GM19238 (cell line): ENCODE measurements at regions not wholly inside any gene's neighbourhood (a gene's known extent, or its start where the extent isn't known, plus 50 kb on each side); places are given as distances from the start of the nearest gene placed in this dataset.
"Not testable (repeated sequence)": the region's sequence is repeated elsewhere in the genome, so short reads cannot be mapped to it uniquely, and the experiment has no call there.

ENCODE experiments used
- DNase-seq: peaks from one replicate; pipeline ENCODE4 v3.0.0; 2011; ENCODE audit warnings: low spot score; ENCODE audit not compliant: insufficient read length

DNA sequence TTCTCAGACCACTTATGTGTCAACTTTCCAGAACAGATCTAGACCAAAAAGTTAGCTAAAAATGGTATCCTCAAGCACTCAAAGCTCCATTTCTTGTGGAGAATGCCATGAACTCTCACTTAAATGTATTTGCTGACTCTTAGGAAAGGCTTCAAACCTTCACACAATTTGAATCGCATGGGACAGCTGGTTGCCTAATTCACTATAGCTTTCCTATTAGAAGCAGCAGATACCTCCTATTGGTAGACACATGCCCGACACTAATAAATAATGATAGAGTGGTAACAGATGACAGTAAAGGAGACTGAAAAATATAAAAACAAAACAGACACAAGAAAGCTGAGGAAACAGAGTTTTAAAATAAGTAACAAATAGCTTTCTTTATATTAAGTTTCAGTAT is 818.5 kb downstream of the XPNPEP1 start:
- no peak for DNase-seq

DNA sequence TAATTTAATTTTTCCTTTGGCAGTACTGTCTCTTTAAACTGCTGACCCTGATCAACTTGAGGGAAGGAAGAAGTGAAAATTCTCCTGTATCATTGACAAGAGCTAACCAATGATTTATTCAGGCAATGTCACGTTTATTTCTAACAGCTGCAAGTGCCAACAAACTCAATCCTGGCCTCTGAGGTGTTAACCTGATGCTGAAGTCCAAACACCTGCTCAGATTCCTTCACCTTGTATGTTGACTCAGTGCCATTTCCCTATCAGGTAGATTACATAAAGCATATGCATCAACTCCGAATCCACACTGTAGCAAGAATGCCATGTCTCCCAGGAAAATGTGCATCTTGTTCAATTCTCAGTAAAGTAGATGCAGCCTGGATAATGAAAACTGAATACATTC is 820.0 kb downstream of the XPNPEP1 start:
- no peak for DNase-seq

GRCh38 chr10:109089779-109090178 is 833.5 kb downstream of the XPNPEP1 start:
- no peak for DNase-seq

DNA sequence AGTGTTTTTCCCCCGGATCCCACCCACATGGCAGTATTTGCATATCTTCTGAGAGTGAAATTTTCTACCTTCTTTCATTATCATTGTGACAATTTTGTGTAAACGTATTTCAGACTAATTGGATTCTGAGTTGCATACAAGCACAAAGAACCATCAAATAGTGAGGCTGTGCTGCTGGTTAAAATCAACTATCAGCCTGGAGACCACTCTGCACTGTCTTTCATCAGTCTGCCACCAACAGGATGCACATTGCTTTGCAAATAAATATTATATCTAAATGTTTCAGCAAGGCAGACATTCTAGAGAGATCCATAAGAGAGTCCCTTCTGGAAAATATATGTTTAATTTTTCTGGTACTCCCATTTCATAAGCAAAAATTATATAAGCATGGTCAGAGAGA is 851.8 kb downstream of the XPNPEP1 start:
- DNase-seq = no peak

DNA sequence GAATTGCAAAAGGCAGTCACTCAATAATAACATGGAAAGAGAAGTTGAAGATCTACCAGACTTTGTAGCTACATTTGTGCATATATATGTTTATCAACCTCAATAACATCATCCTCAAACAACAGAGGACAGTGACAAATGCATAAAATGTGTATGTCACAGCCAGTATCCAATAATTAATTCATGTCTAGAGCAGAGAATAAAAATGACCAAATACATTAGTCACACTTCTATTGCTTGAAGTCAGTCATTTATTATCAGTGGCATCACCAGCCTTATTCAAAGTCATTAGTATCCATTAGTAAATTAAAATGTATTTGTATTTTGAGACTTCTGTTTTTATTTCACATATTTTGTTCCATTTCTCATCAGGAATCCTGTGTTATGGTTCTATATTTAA is 852.8 kb downstream of the XPNPEP1 start:
- DNase-seq = no peak

GRCh38 chr10:109067031-109067430 is 856.3 kb downstream of the XPNPEP1 start:
- DNase-seq = no peak

- DNase-seq = no peak
Observed at GRCh38 chr10:109065821-109066220, 857.5 kb downstream of the XPNPEP1 start.

- DNase-seq = no peak
Observed at GRCh38 chr10:109062371-109062770, 860.9 kb downstream of the XPNPEP1 start.

GRCh38 chr10:109055243-109055642 is 868.1 kb downstream of the XPNPEP1 start:
- no peak for DNase-seq

DNA sequence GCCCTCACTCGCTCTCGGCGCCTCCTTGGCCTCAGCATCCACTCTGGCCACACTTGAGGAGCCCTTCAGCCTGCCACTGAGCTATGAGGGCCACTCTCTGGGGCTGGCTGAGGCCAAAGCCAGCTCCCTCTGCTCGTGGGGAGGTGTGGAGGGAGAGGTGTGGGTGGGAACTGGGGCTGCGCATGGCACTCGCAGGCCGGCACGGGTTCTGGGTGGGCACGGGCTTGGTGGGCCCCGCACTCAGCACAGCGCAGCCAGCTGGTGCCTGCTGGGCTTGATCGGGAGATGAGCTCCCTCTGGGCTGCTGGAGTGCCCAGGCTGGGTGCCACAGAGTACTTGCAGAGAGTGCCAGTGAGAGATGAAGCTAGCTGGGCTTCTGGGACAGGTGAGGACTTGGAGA is 875.5 kb downstream of the XPNPEP1 start:
- no peak for DNase-seq

DNA sequence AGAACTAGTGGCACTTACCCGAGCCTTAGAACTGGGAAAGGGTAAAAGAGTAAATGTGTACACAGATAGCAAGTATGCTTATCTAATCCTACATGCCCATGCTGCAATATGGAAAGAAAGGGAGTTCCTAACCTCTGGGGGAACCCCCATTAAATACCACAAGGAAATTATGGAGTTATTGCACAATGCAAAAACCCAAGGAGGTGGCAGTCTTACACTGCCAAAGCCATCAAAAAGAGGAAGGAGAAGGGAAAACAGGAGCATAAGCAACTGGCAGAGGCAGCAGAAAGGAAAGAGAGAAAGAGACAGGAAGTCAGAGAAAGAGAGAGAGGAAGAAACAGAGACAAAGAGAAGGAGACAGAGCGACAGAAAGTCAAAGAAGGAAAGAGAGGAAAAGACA is 876.9 kb downstream of the XPNPEP1 start:
- not testable (repeated sequence) for DNase-seq

- no peak for DNase-seq
Observed at GRCh38 chr10:109040622-109041021, 882.7 kb downstream of the XPNPEP1 start.

GRCh38 chr10:109037978-109038377 is 885.3 kb downstream of the XPNPEP1 start:
- DNase-seq = no peak

- DNase-seq = no peak
Observed at GRCh38 chr10:109030581-109031210, 892.6 kb downstream of the XPNPEP1 start.

- DNase-seq = no peak
Observed at GRCh38 chr10:109029870-109030269, 893.4 kb downstream of the XPNPEP1 start.

- no peak for DNase-seq
Observed at GRCh38 chr10:109027534-109028185, 895.7 kb downstream of the XPNPEP1 start.

DNA sequence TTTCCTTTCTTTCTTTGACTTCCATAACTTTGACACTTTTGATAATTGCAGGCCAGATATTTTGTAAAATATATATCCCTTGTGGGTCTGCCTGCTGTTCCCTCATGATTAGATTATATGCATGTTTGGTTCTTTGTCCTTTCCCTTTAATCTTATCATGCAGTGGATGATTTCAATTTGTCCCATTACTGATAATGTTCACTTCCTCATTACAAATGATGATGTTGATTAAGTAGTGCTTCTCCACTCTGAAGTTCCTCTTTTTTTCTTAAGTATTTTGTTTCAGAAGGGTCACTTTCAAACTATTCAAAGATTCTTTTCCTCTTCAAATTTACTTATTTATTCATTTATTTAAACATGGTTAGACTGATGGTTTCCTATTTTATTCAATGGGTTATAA is 898.1 kb downstream of the XPNPEP1 start:
- no peak for DNase-seq

GRCh38 chr10:109022417-109023049 is 900.8 kb downstream of the XPNPEP1 start:
- DNase-seq = no peak

DNA sequence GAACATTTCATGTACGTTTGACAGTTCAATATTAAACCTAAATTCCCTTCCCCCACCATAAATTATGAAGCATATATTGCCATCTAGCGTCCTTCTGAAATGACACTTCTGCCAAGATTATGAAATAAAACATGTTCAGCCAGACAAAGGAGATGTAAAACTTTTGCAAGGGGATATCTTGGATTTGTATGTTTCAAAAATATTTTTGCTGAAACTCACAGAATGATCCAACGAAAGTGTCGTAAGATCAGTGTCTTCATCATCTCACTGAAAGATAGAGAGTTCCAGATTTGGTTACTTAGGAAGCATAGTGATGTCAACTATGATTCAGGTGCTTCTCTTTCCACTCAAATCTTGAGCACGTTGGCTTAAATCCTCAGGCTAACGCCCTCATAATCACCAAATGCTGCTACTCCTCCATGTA is 904.3 kb downstream of the XPNPEP1 start:
- DNase-seq = no peak

GRCh38 chr10:109007514-109007913 is 915.8 kb downstream of the XPNPEP1 start:
- no peak for DNase-seq

- DNase-seq = no peak
Observed at GRCh38 chr10:108990441-108990840, 932.9 kb downstream of the XPNPEP1 start.

DNA sequence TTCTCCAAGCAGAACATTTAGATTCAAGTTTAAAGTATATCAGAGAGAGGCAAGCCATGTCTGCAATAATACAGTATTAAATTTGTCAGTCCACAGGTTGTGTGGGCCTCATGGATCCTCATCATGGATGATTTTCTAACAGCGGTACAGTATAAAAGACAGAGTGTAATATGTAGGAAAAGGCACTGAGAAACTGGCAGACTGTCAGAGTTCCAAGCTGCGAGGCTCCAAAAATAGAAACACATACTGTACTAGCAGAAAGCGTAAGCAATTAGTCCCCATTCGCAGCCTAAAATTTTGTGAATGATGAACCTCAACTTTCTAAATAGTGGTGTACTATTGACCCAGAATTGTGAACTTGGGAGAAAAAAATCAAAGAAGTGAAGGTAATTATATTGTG is 933.3 kb downstream of the XPNPEP1 start:
- no peak for DNase-seq

DNA sequence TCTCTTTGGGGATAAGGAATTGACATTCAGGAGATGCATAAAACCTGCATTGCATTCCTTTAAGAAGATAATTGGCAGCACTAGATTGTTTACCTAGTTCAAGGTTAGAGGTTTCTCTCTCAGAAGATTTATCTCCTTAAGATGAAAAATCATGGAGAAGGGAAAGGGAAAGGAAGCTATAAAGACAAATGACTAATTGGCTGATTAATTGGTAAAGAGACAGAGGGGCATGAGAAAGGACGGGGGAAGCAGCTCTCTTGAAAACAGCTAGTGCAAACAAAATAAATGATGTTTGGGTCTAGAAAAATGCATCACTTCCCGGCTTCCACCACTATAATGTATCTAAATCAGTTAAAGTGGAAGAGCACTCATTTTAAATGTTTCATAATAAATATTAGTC is 941.2 kb downstream of the XPNPEP1 start:
- DNase-seq = no peak
